NCI-H69 (cell line): ENCODE measurements at regions not wholly inside any gene's neighbourhood (a gene's known extent, or its start where the extent isn't known, plus 50 kb on each side); places are given as distances from the start of the nearest gene placed in this dataset.
"Not testable (repeated sequence)": the region's sequence is repeated elsewhere in the genome, so short reads cannot be mapped to it uniquely, and the experiment has no call there.

Experiments used
- DNase-seq: peaks from one replicate; lab custom pipeline; 2025; lab: John Stamatoyannopoulos, UW

DNA sequence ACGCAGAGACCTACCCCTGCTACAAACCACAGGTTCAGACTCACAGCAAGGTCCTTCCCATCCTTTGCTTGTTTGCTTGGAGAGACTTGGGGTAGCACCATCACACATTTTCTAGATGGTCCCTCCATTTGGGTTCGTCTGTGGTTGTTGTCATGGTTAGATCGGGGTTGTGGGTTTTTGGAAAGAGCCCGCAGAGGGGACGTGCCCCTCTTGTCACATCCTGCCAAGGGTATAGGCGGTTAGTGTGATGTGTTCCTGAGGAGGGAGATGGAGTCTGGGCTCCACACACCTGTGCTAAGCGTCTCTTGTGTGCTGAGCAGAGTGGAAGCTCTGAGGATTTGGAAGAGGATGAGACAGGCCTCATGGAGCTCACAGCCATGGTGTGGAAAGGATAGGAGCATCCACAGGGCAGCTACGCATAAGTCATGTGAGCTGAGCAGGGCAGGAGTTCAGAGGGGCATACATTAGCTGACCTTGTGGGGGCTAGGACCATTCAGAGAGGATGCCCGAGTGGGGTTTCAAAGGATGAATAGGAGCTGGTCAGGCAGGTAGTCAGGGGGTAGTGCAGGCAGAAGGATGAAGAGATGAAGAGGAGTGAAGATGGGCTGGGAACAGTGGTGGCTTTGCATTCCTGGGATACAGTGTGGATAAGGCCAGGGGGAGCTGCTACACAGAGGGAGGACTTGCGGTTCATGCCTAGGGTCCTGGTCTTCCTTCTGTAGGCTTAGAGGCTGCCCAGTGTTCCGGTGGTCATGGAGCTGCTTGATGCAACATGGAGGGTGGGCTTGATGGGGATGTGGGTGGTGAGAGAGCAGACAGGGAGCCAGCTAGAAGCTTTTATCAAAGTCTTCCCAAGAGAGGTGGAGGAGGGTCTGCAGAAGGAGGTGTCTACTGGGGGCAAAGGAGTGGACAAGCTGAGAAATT is 62.9 kb downstream of the ACKR3 start:
- DNase-seq: no peak

DNA sequence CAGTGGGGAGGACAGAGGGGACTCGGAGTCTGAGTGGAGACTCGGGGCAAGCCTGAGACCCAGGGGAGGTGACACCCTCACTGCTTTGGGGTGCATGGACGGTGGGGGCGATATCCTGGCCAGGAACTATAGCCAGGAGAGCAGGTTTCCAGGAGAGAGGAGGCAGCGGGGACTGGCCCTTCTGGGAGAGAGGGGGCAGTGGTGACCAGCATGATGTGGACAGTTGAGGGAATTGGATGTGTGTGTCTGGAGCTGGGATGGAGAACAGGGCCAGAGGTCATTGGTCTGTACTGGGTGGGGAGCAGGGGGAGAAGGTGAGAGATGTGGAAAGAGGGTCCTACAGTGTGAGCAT is 63.6 kb downstream of the ACKR3 start:
- DNase-seq: no peak

DNA sequence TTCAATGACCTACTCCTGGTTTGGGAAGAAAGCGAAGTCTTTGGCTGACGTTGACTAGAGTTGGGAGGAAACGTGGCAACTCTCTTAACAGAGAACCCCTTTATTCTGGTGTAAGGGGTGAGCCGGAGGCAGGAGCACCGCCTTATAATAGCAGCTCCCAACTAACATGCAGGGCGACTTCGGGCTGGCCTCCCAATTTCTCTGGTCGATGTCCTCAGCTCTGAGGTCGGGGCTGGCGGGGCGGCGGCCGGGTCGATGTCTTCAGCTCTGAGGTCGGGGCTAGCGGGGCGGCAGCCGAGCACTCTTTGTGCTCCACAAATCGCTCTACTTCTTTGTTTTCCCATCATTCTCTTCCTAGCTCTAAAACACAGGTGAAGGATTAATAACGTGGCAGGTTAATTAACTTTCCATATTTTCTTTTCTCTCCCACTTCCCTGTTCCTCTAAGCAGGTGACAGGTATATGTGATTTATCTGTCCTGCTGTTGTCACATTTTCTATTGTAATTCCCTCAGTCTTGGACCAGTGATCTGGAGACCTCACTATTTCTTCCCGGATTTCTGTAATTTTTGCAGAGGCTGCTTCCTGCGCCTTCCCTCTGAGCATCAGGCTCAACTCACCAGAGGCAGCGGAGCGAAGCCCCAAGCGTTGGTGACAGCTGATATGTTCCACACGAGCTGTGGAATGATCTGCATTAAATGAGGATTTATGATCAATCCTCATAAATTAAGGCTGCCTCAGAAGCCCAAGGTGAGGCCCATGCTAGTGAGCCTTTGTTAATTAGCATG is 64.3 kb downstream of the ACKR3 start:
- DNase-seq: no peak

DNA sequence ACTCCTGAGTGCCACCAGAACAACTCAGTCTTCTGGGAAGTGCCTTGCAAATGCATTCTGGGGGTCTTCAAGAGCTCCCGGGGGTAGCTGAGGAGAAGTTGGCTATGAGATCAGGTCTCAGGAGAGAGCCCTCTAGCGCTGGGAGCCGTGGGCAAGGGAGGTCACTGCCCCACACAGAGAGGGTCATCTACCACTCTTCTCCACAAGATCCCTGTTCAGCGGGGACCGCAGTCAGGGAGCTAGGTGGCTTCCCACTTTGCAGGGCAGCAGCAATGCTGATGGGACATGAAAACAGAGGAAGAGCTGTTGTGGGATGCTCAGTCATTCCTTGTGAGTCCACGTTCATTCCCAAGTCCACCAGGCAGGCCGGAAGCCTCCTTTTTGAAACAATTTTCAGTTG is 66.6 kb downstream of the ACKR3 start:
- DNase-seq: no peak

DNA sequence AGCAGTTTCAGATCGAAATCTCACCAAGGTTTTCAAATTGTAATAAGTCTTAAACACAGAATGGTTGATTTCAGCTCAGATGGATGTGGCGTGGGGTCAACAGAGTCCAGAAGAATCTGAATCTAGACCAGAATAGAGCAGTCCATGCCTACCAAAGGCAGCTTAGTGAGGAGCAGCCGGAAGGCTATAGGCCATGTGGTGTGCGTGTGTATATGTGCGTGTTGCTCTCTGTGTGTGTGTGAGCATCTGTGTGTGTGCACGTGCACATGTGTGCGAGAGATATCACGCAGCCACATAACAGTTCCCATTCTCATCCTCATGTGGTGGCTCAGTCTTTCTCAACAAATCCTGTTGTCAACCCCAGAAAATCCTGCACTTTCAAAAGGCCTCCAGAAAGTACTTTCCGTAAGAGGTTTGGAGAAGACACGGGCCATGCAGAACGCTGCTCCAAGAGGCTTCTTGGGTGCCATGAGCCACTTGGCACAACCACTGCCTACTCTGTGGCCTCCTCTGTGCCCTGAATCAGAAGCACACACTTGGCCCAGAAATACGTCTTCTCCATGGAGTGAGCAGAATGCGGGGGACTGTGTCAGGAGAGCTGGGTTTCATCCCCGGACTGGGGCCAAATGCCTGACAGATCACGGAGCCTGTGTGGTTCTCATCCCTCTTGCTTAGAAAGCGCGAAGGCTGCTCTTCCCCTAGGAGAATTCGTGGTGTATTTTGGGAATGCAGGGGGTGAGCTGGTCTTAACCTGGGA is 67.3 kb downstream of the ACKR3 start:
- no peak for DNase-seq

DNA sequence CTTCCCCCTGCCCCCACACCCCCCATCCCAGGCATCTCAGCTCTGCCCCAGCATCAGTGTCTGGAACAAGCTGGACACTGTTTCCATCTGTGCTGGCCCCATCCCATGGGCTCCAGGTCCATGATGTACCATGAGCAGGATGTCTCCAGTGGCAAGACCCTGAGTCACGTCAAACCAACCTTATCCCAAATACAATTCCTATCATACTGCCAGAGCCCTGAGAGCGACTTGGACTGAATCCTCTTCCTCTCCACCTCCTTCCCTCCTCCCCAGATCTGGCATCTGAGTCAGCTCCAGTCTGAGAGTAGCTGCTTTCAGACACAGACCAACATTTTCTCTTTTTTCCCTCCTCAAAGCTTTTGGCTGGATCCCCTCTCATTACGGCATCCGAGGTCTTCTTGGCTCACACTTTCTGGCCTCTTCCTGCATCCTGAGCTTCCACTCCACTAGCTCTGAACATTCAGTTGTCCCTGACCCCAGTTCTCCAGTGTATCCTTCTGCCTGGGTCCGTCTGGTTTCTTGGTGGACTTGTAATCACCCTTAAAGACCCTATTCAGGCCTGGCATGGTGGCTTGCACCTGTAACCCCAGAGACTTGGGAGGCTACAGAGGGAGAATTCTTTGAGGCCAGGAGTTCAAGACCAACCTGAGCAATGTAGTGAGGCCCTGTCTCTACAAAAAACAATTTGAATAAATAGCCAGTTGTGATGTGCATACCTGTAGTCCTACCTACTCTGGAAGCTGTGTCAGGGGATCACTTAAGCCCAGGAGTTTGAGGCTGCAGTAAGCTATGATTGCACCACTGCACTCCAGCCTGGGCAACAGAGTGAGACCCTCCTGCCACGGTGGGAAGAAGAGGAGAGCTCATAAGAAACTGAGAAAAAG is 68.3 kb downstream of the ACKR3 start:
- no peak for DNase-seq

DNA sequence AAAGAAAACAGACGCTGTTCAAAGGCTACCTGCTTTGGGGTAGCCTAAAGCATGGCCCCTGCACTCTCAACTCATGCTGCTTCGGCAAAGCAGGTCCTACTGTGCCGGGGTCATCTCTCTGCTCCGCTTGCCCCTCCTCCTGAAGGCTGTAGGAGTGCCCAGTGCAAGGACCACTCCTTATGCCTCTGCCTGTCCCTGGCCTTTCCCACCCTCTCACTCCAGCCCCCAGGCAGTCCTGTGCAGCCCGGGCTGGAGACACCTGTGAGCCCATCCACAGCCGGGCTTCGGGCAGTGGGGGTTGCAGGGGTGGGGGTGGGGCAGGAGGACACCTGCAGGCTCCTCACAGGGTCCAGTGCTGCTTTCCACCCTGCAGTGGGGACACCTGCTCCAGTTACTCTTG is 69.1 kb downstream of the ACKR3 start:
- DNase-seq: no peak

DNA sequence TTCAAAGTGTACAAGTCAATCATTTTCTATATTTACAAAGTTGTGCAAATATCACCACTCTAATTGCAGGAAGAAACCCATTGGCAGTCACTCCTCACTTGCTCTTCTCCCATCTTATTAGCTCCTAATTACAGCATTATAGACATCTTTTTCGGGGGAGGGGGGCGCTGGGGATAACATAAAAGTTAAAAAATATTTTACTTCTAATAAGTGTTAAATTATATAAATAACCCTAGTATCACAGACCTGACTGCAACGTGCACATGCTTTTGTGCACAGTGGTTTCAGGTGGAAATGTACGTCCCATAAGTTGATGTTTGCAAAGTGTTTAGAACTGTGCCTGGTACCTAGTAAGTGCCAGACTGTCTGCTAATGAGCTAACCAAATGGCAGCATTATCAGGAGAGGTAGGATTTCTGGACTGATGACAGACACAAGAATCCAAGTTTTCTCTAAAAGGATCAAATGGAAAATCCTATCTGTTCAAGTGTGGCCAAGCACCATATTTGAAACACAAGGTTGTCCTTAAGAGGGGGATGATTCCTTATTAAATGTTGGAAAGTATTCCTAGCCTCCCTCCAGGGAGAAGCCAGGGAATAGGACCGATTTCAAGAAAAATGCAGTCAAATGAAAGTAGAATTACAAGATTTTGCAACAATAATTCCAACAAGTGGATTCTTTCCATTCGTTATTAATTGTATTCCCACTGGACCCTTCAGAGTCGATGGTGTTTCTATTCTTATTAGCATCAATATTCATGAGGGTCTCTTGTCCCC is 70.0 kb downstream of the ACKR3 start:
- no peak for DNase-seq

DNA sequence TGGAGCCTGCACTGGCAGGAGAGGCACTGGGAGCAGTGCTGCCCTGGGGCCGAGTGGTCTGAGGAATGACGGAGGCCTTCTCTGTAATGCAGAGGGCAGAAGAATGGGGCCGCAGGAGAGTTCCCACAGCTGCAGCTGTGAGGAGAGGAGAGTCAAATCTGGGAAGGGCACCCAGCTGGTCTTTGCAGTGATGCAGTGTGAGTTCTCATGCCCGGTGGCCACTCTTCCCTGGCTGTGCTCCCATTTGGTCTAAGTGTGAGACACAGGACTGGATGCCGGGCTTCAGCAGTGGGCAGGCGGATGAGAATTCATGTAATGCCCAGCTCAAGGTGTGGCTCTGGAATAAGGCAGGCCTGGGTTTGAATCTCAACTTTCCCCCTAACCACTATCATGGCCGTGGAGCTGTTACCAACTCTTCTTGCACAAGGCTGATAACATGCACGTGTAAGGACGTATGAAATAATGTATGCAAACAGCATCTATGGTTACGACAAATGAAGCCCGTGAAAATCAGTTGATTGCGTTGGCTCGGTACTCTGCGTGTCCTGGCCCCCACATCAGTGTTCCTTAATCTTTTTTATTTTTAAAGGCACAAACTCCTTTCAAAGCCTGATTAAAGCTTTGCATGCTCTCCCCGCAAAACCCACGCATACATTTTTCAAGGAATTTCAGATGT is 71.6 kb downstream of the ACKR3 start:
- DNase-seq: no peak

DNA sequence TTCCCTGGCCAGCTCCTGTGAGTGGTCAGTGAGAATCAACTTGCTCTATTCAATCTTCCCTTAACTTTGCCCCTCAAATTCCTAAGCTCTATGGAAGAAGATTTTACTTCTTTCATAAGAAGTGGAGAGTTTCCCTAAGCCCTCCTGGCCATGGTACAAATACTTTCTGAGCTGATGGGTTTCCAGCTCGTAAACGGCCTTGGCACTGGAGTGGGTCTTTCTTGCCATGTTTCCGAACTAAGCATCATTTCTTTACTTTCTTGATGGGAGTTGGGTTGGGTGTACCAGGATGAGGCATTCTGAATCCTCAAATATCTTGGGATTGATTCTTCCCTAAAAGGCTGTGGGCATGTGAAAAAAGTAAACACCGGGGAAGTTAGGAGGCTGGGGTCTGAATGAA is 72.5 kb downstream of the ACKR3 start:
- no peak for DNase-seq

DNA sequence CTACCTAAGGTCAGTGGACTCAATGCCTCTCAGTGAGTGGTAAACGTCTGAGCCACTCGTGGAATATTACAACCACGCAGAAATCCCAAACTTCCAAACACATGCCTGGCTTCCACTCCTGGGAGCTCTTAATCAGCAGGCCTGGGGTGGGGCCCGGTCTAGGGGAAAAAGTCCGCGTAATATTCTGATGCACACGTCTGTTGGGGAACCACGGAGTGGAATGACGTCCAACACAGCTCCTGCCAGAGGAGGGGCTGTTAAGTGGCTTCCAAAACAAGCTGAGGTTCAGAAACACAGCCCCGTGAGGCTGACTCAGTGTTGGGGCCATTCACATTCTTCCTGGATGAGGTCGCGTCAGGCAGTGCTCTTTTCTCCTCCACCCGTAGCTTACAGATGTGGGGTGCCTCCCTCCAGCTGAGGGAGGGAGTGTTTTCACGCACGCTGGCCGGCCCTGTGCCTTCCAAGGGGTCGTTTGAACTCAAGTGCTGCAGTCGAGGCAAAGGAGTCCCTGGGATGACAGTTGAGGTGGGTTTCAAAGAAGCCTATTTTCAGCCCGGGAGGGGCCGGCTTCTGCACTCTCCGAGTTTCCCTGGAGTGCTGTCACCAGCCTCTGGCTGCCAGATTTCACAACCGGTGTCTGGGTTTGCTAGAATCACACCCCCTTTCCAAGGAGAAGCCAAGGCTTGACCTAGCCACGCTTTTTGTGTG is 73.1 kb downstream of the ACKR3 start:
- DNase-seq: no peak

DNA sequence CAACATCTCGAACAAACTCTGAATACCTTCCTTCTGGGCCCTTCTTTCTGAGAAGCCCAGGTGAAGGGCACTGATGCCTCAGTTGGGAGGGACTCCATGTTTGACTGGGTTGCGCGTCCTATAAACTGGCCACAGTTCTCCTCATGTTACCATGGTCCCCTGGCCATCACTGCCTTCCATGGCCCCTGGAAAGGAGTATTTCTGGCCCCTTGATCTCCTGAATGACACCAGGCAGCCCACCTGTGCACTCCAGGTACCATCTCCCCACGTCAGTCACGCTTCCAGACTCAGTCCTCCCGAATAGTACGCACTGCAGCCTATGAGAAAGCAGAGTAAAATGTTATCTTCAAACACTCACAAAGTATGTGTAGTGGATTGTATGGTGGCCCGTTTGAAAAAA is 73.9 kb downstream of the ACKR3 start:
- DNase-seq: no peak

DNA sequence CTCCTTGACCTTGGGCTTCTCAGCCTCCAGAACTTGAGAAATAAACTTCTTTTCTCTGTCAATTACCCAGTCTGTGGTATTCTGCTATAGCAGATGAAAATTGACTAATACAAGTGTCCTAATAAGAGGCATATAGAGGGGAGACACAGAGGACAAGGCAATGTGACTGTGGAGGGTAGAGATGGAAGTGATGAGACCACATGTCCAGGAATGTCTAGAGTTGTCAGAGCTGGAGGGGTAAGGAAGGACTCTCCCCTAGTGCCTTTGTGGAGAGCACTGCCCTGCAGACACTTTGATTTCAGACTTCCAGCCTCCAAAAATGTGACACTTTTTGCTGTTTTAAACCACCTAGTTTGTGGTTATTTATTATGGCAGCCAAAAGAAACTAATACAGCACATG is 74.4 kb downstream of the ACKR3 start:
- DNase-seq: no peak

DNA sequence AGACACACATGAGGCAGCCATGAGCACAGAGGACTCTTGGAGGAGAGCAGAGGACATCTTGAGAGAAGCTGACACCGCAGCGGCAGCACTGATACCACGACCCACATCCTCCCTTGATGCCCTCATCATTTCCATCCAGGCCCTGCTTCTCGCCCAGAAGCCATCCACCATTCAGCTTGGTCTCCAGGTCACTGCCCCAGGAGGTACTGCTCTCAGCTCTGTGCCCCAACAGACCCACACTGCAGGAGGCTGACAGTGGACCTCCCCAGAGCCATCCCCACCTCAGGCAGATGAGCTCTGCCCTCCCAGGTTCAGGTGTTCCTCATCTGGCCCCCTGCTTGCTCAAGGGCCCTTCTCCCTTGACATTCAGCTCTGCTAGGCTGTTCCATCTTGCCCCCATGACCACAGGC is 74.9 kb downstream of the ACKR3 start:
- no peak for DNase-seq

DNA sequence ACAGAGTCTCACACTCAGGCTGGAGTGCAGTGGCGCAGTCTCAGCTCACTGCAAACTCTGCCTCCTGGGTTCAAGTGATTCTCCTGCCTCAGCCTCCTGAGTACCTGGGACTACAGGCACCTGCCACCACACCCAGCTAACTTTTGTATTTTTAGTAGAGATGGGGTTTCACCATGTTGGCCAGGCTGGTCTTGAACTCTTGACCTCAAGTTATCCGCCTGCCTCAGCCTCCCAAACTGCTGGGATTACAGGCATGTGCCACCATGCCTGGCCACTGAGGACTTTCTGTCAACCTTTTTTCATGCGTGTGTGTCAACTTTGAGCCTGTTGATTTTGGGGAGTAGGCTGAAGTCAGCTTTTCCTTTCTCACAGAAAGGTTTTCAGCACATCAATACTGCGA is 75.5 kb downstream of the ACKR3 start:
- DNase-seq: not testable (repeated sequence)

DNA sequence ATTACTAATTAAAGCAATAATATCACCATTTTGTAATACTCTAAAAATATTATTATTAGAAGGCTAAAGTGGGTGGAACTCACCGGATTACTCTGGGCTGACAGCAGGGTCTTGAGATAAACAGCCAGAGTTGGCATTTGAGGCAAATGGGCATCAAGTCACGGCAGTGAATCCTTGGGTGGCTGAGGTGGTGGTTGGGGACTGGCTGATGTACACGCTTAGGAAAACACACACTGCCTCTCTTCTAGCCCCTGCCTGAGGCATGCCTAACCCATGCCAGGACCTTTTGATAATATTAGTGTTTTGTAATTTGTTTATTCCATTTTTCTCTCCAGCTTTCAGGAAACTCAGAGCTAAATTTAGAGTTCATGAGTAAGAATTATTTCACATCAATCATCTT is 76.8 kb downstream of the ACKR3 start:
- DNase-seq: no peak

DNA sequence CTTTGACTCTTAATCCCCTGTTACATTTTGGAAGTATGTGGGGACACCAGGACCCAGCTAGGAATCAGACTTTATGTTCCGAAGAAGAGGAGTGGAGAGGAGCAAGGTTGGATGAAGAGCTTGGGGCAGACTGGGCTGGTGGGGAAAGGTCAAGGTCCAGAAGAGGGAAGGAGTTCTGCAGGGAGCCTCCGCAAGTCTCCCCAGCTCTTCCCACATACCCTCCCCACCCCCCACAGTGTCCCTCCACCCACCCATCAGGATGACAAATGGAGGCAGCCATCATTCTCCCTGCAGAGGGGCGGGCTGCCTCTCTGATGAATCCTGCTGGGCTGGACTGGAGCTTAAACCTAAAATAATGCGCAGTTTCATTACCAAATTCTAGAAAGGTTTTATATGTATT is 77.2 kb downstream of the ACKR3 start:
- DNase-seq: no peak

DNA sequence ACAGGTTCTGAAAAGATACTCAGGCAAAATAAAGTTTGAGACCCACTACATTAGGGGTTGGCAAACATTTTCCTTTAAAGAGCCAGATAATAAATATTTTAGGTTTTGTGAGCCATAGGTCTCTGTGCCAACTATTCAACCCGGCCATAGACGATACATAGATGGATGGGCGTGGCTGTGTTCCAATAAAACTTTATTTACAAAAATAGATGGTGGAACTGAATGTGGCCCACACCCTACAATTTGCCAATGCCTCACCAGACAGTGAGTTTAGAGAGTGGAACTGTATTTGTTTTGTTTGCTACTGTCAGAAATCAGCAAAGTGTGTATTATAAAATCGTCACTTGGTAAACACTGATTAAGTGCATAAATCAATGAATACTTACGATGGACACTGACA is 78.0 kb downstream of the ACKR3 start:
- no peak for DNase-seq

DNA sequence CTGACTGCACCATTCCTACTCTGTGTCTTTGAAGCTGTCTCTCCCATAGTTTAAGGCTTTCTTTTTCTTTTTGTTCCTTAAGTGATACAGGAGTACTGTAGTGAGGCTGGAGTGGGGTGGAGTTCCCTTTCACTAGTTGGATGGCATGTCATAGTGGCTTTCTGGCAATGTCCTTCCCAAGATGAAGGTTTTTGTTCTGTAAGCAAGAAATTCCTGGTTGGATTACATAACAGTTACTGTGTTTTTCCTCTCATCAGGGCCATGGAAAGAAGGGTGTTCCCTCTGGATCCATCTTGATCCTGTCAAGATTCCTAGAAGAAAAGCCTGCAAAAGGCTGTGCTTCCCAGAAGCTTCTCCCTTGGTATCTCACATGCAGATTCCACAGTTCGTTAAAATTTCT is 84.2 kb downstream of the ACKR3 start:
- DNase-seq: no peak

DNA sequence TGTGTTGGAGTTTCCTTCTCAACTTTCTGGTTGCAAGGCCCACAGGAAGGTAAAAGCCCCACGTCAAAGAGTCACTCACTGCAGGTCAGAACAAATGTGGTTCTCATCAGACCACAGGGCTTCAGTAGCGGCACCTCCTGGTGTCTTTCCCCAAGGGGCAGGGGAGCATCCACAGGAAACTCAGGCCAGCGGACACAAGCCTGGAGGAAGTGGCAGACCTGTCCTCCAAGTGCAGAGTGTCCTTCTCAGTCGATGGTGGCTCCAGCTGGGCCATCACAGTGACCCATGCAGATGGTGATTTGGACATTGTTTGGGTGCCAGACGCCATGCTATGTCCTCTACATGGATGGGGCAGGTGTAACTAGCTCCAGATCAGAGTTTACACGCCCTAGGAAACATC is 84.9 kb downstream of the ACKR3 start:
- DNase-seq: no peak
